Adrenal gland (tissue), 9 donors: ENCODE measurements at regions not wholly inside any gene's neighbourhood (a gene's known extent, or its start where the extent isn't known, plus 50 kb on each side); places are given as distances from the start of the nearest gene placed in this dataset.
"Not testable (repeated sequence)": the region's sequence is repeated elsewhere in the genome, so short reads cannot be mapped to it uniquely, and the experiment has no call there.

ENCODE experiments used
- DNase-seq, 7 donors: peaks; one replicate each; pipeline ENCODE4 v3.0.0-alpha.2; 2019 to 2020
- H3K27ac ChIP-seq, 5 donors: fragments of 200-600 bp; sonication (generic) in 4 of 5; 1 replicate in 3 of 5; 2 replicates in 2 of 5; pipeline versions ENCODE4 v1.5.1 to v1.8.0; 2016 to 2020; ENCODE audit warnings: mild to moderate bottlenecking in 1 of 5
- H3K27me3 ChIP-seq: fragments of 200-600 bp; 2 replicates; pipeline ENCODE4 v1.8.0; 2021
- H3K36me3 ChIP-seq, 2 donors: fragments of 200-600 bp; replicated peaks in 1 of 2; 1 replicate in 1 of 2; 2 replicates in 1 of 2; pipeline versions ENCODE4 v1.5.1 to v1.8.0; 2018 to 2022
- H3K4me1 ChIP-seq, 2 donors: fragments of 200-600 bp; replicated peaks in 1 of 2; 1 replicate in 1 of 2; 2 replicates in 1 of 2; pipeline versions ENCODE4 v1.5.1 to v1.8.0; 2018 to 2021
- H3K4me3 ChIP-seq, 4 donors: fragments of 200-600 bp; sonication (generic) in 3 of 4; one replicate each; pipeline ENCODE4 v1.5.1; 2016 to 2018
- H3K9me3 ChIP-seq, 3 donors: fragments of 200-600 bp; sonication (generic) in 1 of 3; replicated peaks in 1 of 3; 1 replicate in 2 of 3; 2 replicates in 1 of 3; pipeline versions ENCODE4 v1.5.1 to v1.8.0; 2016 to 2021
- POLR2A ChIP-seq, 2 donors: fragments of 450-650 bp; IDR thresholded peaks; one replicate each; pipeline ENCODE4 v1.6.1; 2017; ENCODE audit warnings: antibody characterized with exemption in 2 of 2, mild to moderate bottlenecking in 2 of 2, moderate library complexity in 1 of 2
- WGBS, 4 donors: extraction: QIAGEN DNeasy Blood & Tissue Kit in 2 of 4; methylation state at CpG; one replicate each; pipeline versions ENCODE4 v1.1.5 to v1.1.7; 2013 to 2017; 5-methylcytosine and 5-hydroxymethylcytosine counted together
- intact Hi-C, 2 donors: fragments of 100-400 bp; cut with DNase I; formaldehyde crosslinking; loops; one replicate each; pipeline versions ENCODE4 v1.14.1 to v1.15.0; 2022 to 2023
- TF ChIP-seq, protein P1 (sequence below), 6 experiments: fragments of 450-650 bp in 4 of 6; fragments of 200-600 bp in 2 of 6; sonication (generic) in 1 of 6; IDR thresholded peaks; 1 replicate in 5 of 6; 2 replicates in 1 of 6; pipeline versions ENCODE4 v1.5.1 to v1.8.0; 2016 to 2021; ENCODE audit warnings: antibody characterized with exemption in 6 of 6, mild to moderate bottlenecking in 2 of 6, moderate library complexity in 1 of 6
- donor health status: healthy with polysubstance abuse.
- donor health status: Bipolar disorder and iron deficiency.
- donor health status: DM: yes; HTN: yes; CAD: no.
- donor health status: DM: no; HTN: no; CAD: no.
- donor health status: DM: no; HTN: no; CAD: no.

- intact Hi-C loops, result no loop called here
- DNase-seq, result no peak
- Histone ChIP-seq H3K27me3 (no peaks in the 10 kb centered on the region), H3K36me3 (no peaks in the 10 kb centered on the region), H3K4me1 (no peaks in the 10 kb centered on the region), H3K4me3 (no peak overlapping the region), H3K9me3 (no peaks in the 10 kb centered on the region), H3K27ac (no peak overlapping the region)
- TF ChIP-seq, protein P1, sequence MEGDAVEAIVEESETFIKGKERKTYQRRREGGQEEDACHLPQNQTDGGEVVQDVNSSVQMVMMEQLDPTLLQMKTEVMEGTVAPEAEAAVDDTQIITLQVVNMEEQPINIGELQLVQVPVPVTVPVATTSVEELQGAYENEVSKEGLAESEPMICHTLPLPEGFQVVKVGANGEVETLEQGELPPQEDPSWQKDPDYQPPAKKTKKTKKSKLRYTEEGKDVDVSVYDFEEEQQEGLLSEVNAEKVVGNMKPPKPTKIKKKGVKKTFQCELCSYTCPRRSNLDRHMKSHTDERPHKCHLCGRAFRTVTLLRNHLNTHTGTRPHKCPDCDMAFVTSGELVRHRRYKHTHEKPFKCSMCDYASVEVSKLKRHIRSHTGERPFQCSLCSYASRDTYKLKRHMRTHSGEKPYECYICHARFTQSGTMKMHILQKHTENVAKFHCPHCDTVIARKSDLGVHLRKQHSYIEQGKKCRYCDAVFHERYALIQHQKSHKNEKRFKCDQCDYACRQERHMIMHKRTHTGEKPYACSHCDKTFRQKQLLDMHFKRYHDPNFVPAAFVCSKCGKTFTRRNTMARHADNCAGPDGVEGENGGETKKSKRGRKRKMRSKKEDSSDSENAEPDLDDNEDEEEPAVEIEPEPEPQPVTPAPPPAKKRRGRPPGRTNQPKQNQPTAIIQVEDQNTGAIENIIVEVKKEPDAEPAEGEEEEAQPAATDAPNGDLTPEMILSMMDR (IDR thresholded peaks at IDR 0.05), result no peak
- no peak for TF ChIP-seq POLR2A (IDR thresholded peaks at IDR 0.05)
Observed at GRCh38 chr7:67655168-67655567, 658.5 kb downstream of the TYW1 start.

GRCh38 chr7:67659091-67659490 is 662.5 kb downstream of the TYW1 start:
- H3K36me3 ChIP-seq, result no peaks in the 10 kb centered on the region
- no peaks in the 10 kb centered on the region for H3K9me3 ChIP-seq
- DNase-seq, result no peak
- no peak overlapping the region for H3K4me3 ChIP-seq
- TF ChIP-seq, protein P1 (IDR thresholded peaks at IDR 0.05), result no peak
- no peak for TF ChIP-seq POLR2A (IDR thresholded peaks at IDR 0.05)
- H3K27me3 ChIP-seq, result no peaks in the 10 kb centered on the region
- intact Hi-C loops, result no loop called here
- no peak overlapping the region for H3K27ac ChIP-seq
- no peaks in the 10 kb centered on the region for H3K4me1 ChIP-seq

DNA sequence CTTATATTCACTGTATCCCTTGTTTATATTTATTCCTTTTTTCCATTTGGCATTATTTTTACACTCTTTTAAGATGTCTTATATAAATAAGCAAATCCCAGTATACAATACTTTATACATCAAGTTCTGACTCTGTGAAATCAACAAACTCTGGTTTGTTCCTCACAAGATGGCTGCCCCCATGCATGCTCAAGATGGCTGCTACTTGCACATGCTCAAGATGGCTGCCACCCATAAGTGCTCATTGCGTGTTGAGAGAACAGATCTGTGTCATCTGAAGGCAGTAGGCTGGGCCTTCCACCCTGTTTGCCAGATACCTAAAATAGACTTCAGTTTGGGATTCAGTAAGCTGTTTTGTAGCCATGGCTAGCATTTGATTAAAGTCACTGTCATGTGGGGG is 666.2 kb downstream of the TYW1 start:
- TF ChIP-seq POLR2A (IDR thresholded peaks at IDR 0.05), result no peak
- TF ChIP-seq, protein P1 (IDR thresholded peaks at IDR 0.05), result no peak

DNA sequence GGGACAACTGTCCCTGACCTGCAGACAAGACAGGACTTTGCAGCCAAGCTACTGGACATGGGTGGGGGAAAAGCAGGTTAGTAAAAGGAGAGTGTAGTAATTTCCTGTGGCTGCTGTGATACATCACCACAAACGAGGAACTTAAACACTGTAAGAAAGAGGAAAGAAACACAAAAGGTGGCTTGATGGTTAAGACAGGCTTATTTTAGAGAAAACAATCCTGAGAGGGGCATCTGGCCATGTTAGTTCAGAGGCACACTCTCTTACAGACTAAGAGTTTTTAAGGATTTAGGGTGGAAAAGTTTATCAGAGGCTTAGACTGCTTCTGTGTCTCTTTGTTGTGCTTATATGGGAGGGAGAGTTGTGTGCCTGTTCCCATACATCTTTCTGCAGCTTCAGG is 667.0 kb downstream of the TYW1 start:
- no peaks in the 10 kb centered on the region for H3K4me1 ChIP-seq
- H3K36me3 ChIP-seq, result no peaks in the 10 kb centered on the region
- TF ChIP-seq, protein P1 (IDR thresholded peaks at IDR 0.05), result no peak
- no peak for DNase-seq
- H3K9me3 ChIP-seq, result no peaks in the 10 kb centered on the region
- H3K4me3 ChIP-seq, result no peak overlapping the region
- intact Hi-C loops, result no loop called here
- 48 to 60% (median 55%) methylated on average over 1 of the region's 1 CpG for WGBS, 4 donors
- no peaks in the 10 kb centered on the region for H3K27me3 ChIP-seq
- no peak overlapping the region for H3K27ac ChIP-seq

More for the DNA sequence above, 666.2 kb downstream of the TYW1 start:
- no peaks in the 10 kb centered on the region for H3K27me3 ChIP-seq
- H3K4me3 ChIP-seq, result no peak overlapping the region
- intact Hi-C loops, result no loop called here
- no peak overlapping the region for H3K27ac ChIP-seq
- H3K9me3 ChIP-seq, result no peaks in the 10 kb centered on the region
- H3K4me1 ChIP-seq, result no peaks in the 10 kb centered on the region
- no peak for DNase-seq
- WGBS, 4 donors, result 79 to 89% (median 86%) methylated on average over 1 of the region's 1 CpG
- H3K36me3 ChIP-seq, result no peaks in the 10 kb centered on the region

- intact Hi-C loops, H3K36me3 ChIP-seq, H3K27ac ChIP-seq, H3K4me3 ChIP-seq, H3K9me3 ChIP-seq, H3K27me3 ChIP-seq, H3K4me1 ChIP-seq, DNase-seq: not testable (repeated sequence)
- WGBS, 4 donors, result 50 to 73% (median 55%) methylated on average over 1 to 4 of the region's 4 CpGs
Observed at GRCh38 chr7:67666359-67666758, 669.7 kb downstream of the TYW1 start.
